ENCODE measurements at regions not wholly inside any gene's neighbourhood (a gene's known extent, or its start where the extent isn't known, plus 50 kb on each side); places are given as distances from the start of the nearest gene placed in this dataset.

GRCh38 chr19:30857966-30858490 lies 485.8 kb downstream of the ZNF536 start:
- no peak for DNase-seq (ENCODE audit: low read depth)
- no peak for TF ChIP-seq CTCF (IDR thresholded peaks at IDR 0.05; ENCODE audit: insufficient read depth, low read length)
- no peak overlapping the region for H3K4me3 ChIP-seq (ENCODE audit: low read depth, low read length)

GRCh38 chr19:30857388-30857787 lies 485.2 kb downstream of the ZNF536 start:
- no peak overlapping the region for H3K4me3 ChIP-seq (ENCODE audit: low read depth, low read length)
- no peak for DNase-seq (ENCODE audit: low read depth)
- no peak for TF ChIP-seq CTCF (IDR thresholded peaks at IDR 0.05; ENCODE audit: insufficient read depth, low read length)

GRCh38 chr19:30856786-30857185 lies 484.6 kb downstream of the ZNF536 start:
- no peak overlapping the region for H3K4me3 ChIP-seq (ENCODE audit: low read depth, low read length)
- no peak for TF ChIP-seq CTCF (IDR thresholded peaks at IDR 0.05; ENCODE audit: insufficient read depth, low read length)
- DNase-seq (ENCODE audit: low read depth): no peak

- TF ChIP-seq CTCF (IDR thresholded peaks at IDR 0.05; ENCODE audit: insufficient read depth, low read length): no peak
- H3K4me3 ChIP-seq (ENCODE audit: low read depth, low read length): no peak overlapping the region
- no peak for DNase-seq (ENCODE audit: low read depth)
Measured at GRCh38 chr19:30856376-30856775, 484.2 kb downstream of the ZNF536 start.

- no peak overlapping the region for H3K4me3 ChIP-seq (ENCODE audit: low read depth, low read length)
- no peak for TF ChIP-seq CTCF (IDR thresholded peaks at IDR 0.05; ENCODE audit: insufficient read depth, low read length)
- no peak for DNase-seq (ENCODE audit: low read depth)
Measured at GRCh38 chr19:30855442-30855841, 483.3 kb downstream of the ZNF536 start.

GRCh38 chr19:30854661-30855060 lies 482.5 kb downstream of the ZNF536 start:
- no peak for TF ChIP-seq CTCF (IDR thresholded peaks at IDR 0.05; ENCODE audit: insufficient read depth, low read length)
- DNase-seq (ENCODE audit: low read depth): no peak
- no peak overlapping the region for H3K4me3 ChIP-seq (ENCODE audit: low read depth, low read length)

- no peak overlapping the region for H3K4me3 ChIP-seq (ENCODE audit: low read depth, low read length)
- DNase-seq (ENCODE audit: low read depth): no peak
- no peak for TF ChIP-seq CTCF (IDR thresholded peaks at IDR 0.05; ENCODE audit: insufficient read depth, low read length)
Measured at GRCh38 chr19:30854207-30854606, 482.0 kb downstream of the ZNF536 start.

Measured in fibroblast of the aortic adventitia (primary cell).